Testis (tissue), 2 donors: ENCODE measurements at regions not wholly inside any gene's neighbourhood (a gene's known extent, or its start where the extent isn't known, plus 50 kb on each side); places are given as distances from the start of the nearest gene placed in this dataset.

Source experiments
- DNase-seq: peaks from one replicate; pipeline ENCODE4 v3.0.0-alpha.2; 2019
- H3K27ac ChIP-seq, 2 donors: fragments of 200-600 bp; sonication (generic); one replicate each; pipeline ENCODE4 v1.5.1; 2019
- H3K27me3 ChIP-seq: fragments of 200-600 bp; sonication (generic); one replicate; pipeline ENCODE4 v1.5.1; 2019
- H3K36me3 ChIP-seq: fragments of 200-600 bp; sonication (generic); one replicate; pipeline ENCODE4 v1.5.1; 2017; ENCODE audit warnings: low read depth; ENCODE audit errors: missing control alignments
- H3K4me1 ChIP-seq: fragments of 200-600 bp; sonication (generic); one replicate; pipeline ENCODE4 v1.5.1; 2019
- H3K4me3 ChIP-seq, 2 donors: fragments of 200-600 bp; sonication (generic); one replicate each; pipeline ENCODE4 v1.5.1; 2017 to 2019
- H3K9me3 ChIP-seq: fragments of 200-600 bp; sonication (generic); one replicate; pipeline ENCODE4 v1.5.1; 2017
- CTCF ChIP-seq, 3 experiments: fragments of 450-650 bp in 2 of 3; fragments of 200-600 bp in 1 of 3; sonication (generic) in 1 of 3; IDR thresholded peaks; one replicate each; pipeline ENCODE4 v1.5.1; 2016 to 2019; ENCODE audit warnings: antibody characterized with exemption in 3 of 3, mild to moderate bottlenecking in 2 of 3, moderate library complexity in 1 of 3
- POLR2A ChIP-seq: fragments of 450-650 bp; IDR thresholded peaks from one replicate; pipeline ENCODE4 v1.6.1; 2017; ENCODE audit warnings: antibody characterized with exemption, mild to moderate bottlenecking, moderate library complexity
- WGBS, 2 donors: methylation state at CpG; one replicate each; pipeline ENCODE4 v1.1.5; 2018; 5-methylcytosine and 5-hydroxymethylcytosine counted together
- intact Hi-C: fragments of 100-400 bp; cut with DNase I; formaldehyde crosslinking; loops from one replicate; pipeline ENCODE4 v1.15.1; 2023; ENCODE audit warnings: low total_unique reads

- TF ChIP-seq CTCF (IDR thresholded peaks at IDR 0.05) = no peak
- TF ChIP-seq POLR2A = no peak
- WGBS, 2 donors = 62 to 65% methylated on average over 6 to 7 of the region's 7 CpGs
- no peak overlapping the region for H3K27ac ChIP-seq
- intact Hi-C loops = no loop called here
- no peaks in the 10 kb centered on the region for H3K4me1 ChIP-seq
- H3K9me3 ChIP-seq = no peaks in the 10 kb centered on the region
- no peaks in the 10 kb centered on the region for H3K36me3 ChIP-seq
- no peak overlapping the region for H3K4me3 ChIP-seq
- H3K27me3 ChIP-seq = no peaks in the 10 kb centered on the region
- no peak for DNase-seq
These were observed 2227.7 kb downstream of the TP53TG3F start for GRCh38 chr16:35687071-35687470.

DNA sequence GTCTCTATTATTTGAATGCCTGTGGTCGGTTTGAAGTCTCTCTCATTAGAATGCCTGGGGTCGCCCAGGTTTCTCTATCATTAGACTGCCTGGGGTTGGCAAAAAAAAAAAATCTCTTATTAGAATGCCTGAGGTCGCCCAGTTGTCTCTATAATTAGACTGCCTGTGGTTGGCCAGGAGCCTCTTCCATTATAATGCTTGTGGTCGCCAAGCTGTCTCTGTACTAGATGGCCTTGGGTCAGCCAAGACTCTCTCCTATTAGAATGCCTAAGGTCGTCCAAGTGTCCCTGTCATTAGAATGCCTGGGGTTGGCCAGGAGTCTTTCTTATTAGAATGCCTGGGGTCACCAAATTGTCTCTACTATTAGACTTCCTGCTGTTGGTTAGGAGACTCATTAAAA, 2228.4 kb downstream of the TP53TG3F start:
- Histone ChIP-seq H3K4me1 (no peaks in the 10 kb centered on the region), H3K27ac (no peak overlapping the region), H3K9me3 (no peaks in the 10 kb centered on the region), H3K27me3 (no peaks in the 10 kb centered on the region), H3K4me3 (no peak overlapping the region), H3K36me3 (no peaks in the 10 kb centered on the region)
- no peak for DNase-seq
- intact Hi-C loops = no loop called here
- 31 to 43% methylated on average over 5 of the region's 5 CpGs for WGBS, 2 donors
- no peak for TF ChIP-seq POLR2A
- TF ChIP-seq CTCF (IDR thresholded peaks at IDR 0.05) = no peak

- no peak overlapping the region for H3K27ac ChIP-seq
- TF ChIP-seq CTCF (IDR thresholded peaks at IDR 0.05) = no peak
- TF ChIP-seq POLR2A = no peak
- H3K36me3 ChIP-seq = no peaks in the 10 kb centered on the region
- H3K4me3 ChIP-seq = no peak overlapping the region
- no peak for DNase-seq
- intact Hi-C loops = no loop called here
- no peaks in the 10 kb centered on the region for H3K4me1 ChIP-seq
- 65 to 66% methylated on average over 7 of the region's 7 CpGs for WGBS, 2 donors
- no peaks in the 10 kb centered on the region for H3K27me3 ChIP-seq
- H3K9me3 ChIP-seq = no peaks in the 10 kb centered on the region
These were observed 2230.4 kb downstream of the TP53TG3F start for GRCh38 chr16:35689764-35690163.

DNA sequence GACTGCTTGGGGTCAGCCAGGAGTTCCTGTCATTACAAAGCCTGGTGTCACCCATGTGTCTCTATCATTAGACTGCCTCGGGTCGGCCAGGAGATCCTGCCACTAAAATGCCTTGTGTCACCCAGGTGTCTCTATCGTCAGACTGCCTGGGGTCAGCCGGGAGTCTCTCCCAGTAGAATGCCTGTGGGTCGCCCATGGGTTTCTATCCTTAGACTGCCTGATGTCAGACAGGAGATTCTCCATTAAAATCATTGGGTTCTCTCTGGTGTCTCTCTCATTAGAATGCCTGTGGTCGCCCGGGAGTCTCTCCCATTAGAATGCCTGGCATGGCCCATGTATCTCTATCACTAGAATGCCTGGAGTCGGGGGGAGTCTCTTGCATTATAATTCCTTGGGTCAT, 2231.0 kb downstream of the TP53TG3F start:
- H3K4me1 ChIP-seq = no peaks in the 10 kb centered on the region
- 61 to 75% methylated on average over 7 to 8 of the region's 8 CpGs for WGBS, 2 donors
- no peaks in the 10 kb centered on the region for H3K27me3 ChIP-seq
- no peak overlapping the region for H3K27ac ChIP-seq
- intact Hi-C loops = no loop called here
- TF ChIP-seq CTCF (IDR thresholded peaks at IDR 0.05) (no peak), POLR2A (no peak)
- no peak for DNase-seq
- H3K4me3 ChIP-seq = no peak overlapping the region
- H3K9me3 ChIP-seq = no peaks in the 10 kb centered on the region
- H3K36me3 ChIP-seq = no peaks in the 10 kb centered on the region

DNA sequence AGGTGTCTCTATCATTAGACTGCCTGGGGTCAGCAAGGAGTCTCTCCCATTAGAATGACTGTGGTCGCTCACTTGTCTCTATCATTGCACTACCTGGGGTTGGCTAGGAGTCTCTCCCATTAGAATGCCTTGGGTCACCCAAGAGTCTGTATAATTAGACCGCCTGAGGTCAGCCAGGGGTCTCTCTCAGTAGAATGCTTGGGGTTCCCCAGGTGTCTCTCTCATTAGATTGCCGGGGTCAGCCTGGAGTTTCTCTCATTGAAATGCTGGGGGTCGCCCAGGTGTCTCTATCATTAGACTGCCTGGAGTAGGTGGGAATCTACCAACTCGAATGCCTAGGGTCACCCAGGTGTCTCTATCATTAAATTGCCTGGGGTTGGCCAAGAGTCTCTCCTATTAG, 2231.6 kb downstream of the TP53TG3F start:
- H3K27me3 ChIP-seq = no peaks in the 10 kb centered on the region
- no peaks in the 10 kb centered on the region for H3K36me3 ChIP-seq
- no peak overlapping the region for H3K27ac ChIP-seq
- H3K4me1 ChIP-seq = no peaks in the 10 kb centered on the region
- no peak for DNase-seq
- H3K9me3 ChIP-seq = no peaks in the 10 kb centered on the region
- intact Hi-C loops = no loop called here
- WGBS, 2 donors = 47 to 61% methylated on average over 4 to 5 of the region's 5 CpGs
- no peak for TF ChIP-seq POLR2A
- H3K4me3 ChIP-seq = no peak overlapping the region
